Caco-2 (cell line): ENCODE measurements at regions not wholly inside any gene's neighbourhood (a gene's known extent, or its start where the extent isn't known, plus 50 kb on each side); places are given as distances from the start of the nearest gene placed in this dataset.

Experiments
- BruUV-seq: library from RNA; stranded (reverse); fragments of 400-500 nt; replicated peaks from 2 replicates; lab custom pipeline; 2021; lab: Mats Ljungman, UMichigan
- CTCF ChIA-PET: fragments of 300-600 bp; sonication (Branson Sonifier 250); formaldehyde crosslinking; loops from one replicate; lab custom pipeline; 2022; ENCODE audit warnings: antibody characterized with exemption; lab: Charles Lee
- POLR2A ChIA-PET: fragments of 300-600 bp; sonication (Branson Sonifier 250); formaldehyde crosslinking; loops from one replicate; lab custom pipeline; 2022; ENCODE audit warnings: antibody characterized with exemption; lab: Charles Lee
- DNase-seq, 2 experiments: peaks; one replicate each; pipeline versions ENCODE4 v3.0.0 to v3.0.0-alpha.2; 2020 to 2022
- H3K27me3 ChIP-seq: replicated peaks from 2 replicates; pipeline ENCODE4 v1.6.0; 2011; ENCODE audit warnings: low read length; ENCODE audit not compliant: control insufficient read depth, insufficient read depth
- H3K36me3 ChIP-seq: 2 replicates; pipeline ENCODE4 v1.5.1; 2011; ENCODE audit warnings: low read length; ENCODE audit not compliant: control insufficient read depth, insufficient read depth
- H3K4me1 ChIP-seq: fragments of 250-450 bp; sonication (Bioruptor Pico); 2 replicates; pipeline ENCODE4 v1.5.1; 2020; ENCODE audit warnings: mild to moderate bottlenecking
- H3K4me3 ChIP-seq: 2 replicates; pipeline ENCODE4 v1.5.1; 2011; ENCODE audit warnings: low read depth, mild to moderate bottlenecking, control low read depth, low read length
- H3K9me3 ChIP-seq: fragments of 250-450 bp; sonication (Bioruptor Pico); 2 replicates; pipeline ENCODE4 v1.5.1; 2020; ENCODE audit warnings: mild to moderate bottlenecking, moderate library complexity
- H3K27ac Mint-ChIP-seq: one replicate; pipeline ENCODE4 v1.8.0; 2022; ENCODE audit warnings: mixed read lengths; ENCODE audit not compliant: unreplicated experiment
- H3K27me3 Mint-ChIP-seq: one replicate; pipeline ENCODE4 v1.8.0; 2022; ENCODE audit warnings: mixed read lengths; ENCODE audit not compliant: insufficient read depth, unreplicated experiment
- H3K36me3 Mint-ChIP-seq: one replicate; pipeline ENCODE4 v1.8.0; 2022; ENCODE audit warnings: mild to moderate bottlenecking, mixed read lengths; ENCODE audit not compliant: insufficient read depth, unreplicated experiment
- H3K4me1 Mint-ChIP-seq: one replicate; pipeline ENCODE4 v1.8.0; 2022; ENCODE audit warnings: low read depth, mixed read lengths; ENCODE audit not compliant: unreplicated experiment
- H3K4me3 Mint-ChIP-seq: one replicate; pipeline ENCODE4 v1.8.0; 2022; ENCODE audit warnings: mild to moderate bottlenecking, moderate library complexity, mixed read lengths; ENCODE audit not compliant: unreplicated experiment
- H3K9me3 Mint-ChIP-seq: one replicate; pipeline ENCODE4 v1.8.0; 2022; ENCODE audit warnings: mixed read lengths; ENCODE audit not compliant: unreplicated experiment
- CTCF ChIP-seq, 2 experiments: fragments of 200-600 bp in 1 of 2; IDR thresholded peaks; 1 replicate in 1 of 2; 2 replicates in 1 of 2; pipeline versions ENCODE4 v1.5.1 to v1.8.0; 2011 to 2022; ENCODE audit warnings: antibody characterized with exemption in 1 of 2, control low read depth in 1 of 2, inconsistent platforms in 1 of 2, low read depth in 1 of 2, low read length in 1 of 2, mild to moderate bottlenecking in 1 of 2, moderate library complexity in 1 of 2; ENCODE audit not compliant: insufficient read depth in 1 of 2, severe bottlenecking in 1 of 2, unreplicated experiment in 1 of 2
- intact Hi-C: fragments of 100-400 bp; cut with micrococcal nuclease; formaldehyde crosslinking; loops from one replicate; pipeline ENCODE4 v1.10.0; 2022; ENCODE audit not compliant: unreplicated experiment

GRCh38 chr1:175814885-175815284 lies 71.5 kb upstream of the TNR start:
- H3K4me1 Mint-ChIP-seq, result no peaks in the 10 kb centered on the region
- no peak overlapping the region for H3K27ac Mint-ChIP-seq
- no peaks in the 10 kb centered on the region for H3K36me3 ChIP-seq

GRCh38 chr1:175812936-175813335 lies 69.5 kb upstream of the TNR start:
- Histone ChIP-seq H3K36me3 (no peaks in the 10 kb centered on the region), H3K4me3 (no peak overlapping the region), H3K9me3 (no peaks in the 10 kb centered on the region), H3K27me3 (no peaks in the 10 kb centered on the region; the same call in none of the 2 replicates), H3K4me1 (no peaks in the 10 kb centered on the region)
- Mint-ChIP-seq H3K27ac (no peak overlapping the region), H3K9me3 (no peaks in the 10 kb centered on the region), H3K27me3 (peaks cover 4% of the 10 kb centered on the region), H3K4me3 (no peak overlapping the region), H3K4me1 (no peaks in the 10 kb centered on the region), H3K36me3 (no peaks in the 10 kb centered on the region)
- BruUV-seq, result no TSS peak
- POLR2A ChIA-PET, result no interaction called here
- DNase-seq, result no peak
- CTCF ChIA-PET, result no interaction called here
- TF ChIP-seq CTCF (IDR thresholded peaks at IDR 0.05; ENCODE audit: insufficient read depth in 1 of 2, low read depth in 1 of 2, low read length in 1 of 2, severe bottlenecking in 1 of 2, unreplicated experiment in 1 of 2), result no peak
- intact Hi-C loops, result no loop called here

More at GRCh38 chr1:175814885-175815284, 71.5 kb upstream of the TNR start:
- H3K27me3 ChIP-seq, result no peaks in the 10 kb centered on the region; the same call in none of the 2 replicates
- POLR2A ChIA-PET, result no interaction called here
- TF ChIP-seq CTCF (IDR thresholded peaks at IDR 0.05; ENCODE audit: insufficient read depth in 1 of 2, low read depth in 1 of 2, low read length in 1 of 2, severe bottlenecking in 1 of 2, unreplicated experiment in 1 of 2), result no peak
- no peaks in the 10 kb centered on the region for H3K4me1 ChIP-seq
- DNase-seq, result no peak
- Mint-ChIP-seq H3K36me3 (no peaks in the 10 kb centered on the region), H3K27me3 (peaks cover 9% of the 10 kb centered on the region), H3K4me3 (no peak overlapping the region), H3K9me3 (no peaks in the 10 kb centered on the region)
- no peak overlapping the region for H3K4me3 ChIP-seq
- H3K9me3 ChIP-seq, result no peaks in the 10 kb centered on the region
- no TSS peak for BruUV-seq
- intact Hi-C loops, result no loop called here
- CTCF ChIA-PET, result no interaction called here

- H3K36me3 Mint-ChIP-seq, result no peaks in the 10 kb centered on the region
- H3K9me3 ChIP-seq, result no peaks in the 10 kb centered on the region
- no TSS peak for BruUV-seq
- H3K4me1 ChIP-seq, result no peaks in the 10 kb centered on the region
- no peak overlapping the region for H3K27ac Mint-ChIP-seq
- intact Hi-C loops, result no loop called here
- no peaks in the 10 kb centered on the region for H3K9me3 Mint-ChIP-seq
- no peaks in the 10 kb centered on the region; the same call in none of the 2 replicates for H3K27me3 ChIP-seq
- POLR2A ChIA-PET, result no interaction called here
- no peaks in the 10 kb centered on the region for H3K4me1 Mint-ChIP-seq
- H3K4me3 ChIP-seq, result no peak overlapping the region
- no peak overlapping the region for H3K4me3 Mint-ChIP-seq
- TF ChIP-seq CTCF (IDR thresholded peaks at IDR 0.05; ENCODE audit: insufficient read depth in 1 of 2, low read depth in 1 of 2, low read length in 1 of 2, severe bottlenecking in 1 of 2, unreplicated experiment in 1 of 2), result no peak
- no peaks in the 10 kb centered on the region for H3K36me3 ChIP-seq
- H3K27me3 Mint-ChIP-seq, result peaks cover 4% of the 10 kb centered on the region
- DNase-seq, result no peak
- CTCF ChIA-PET, result no interaction called here
These were observed 66.9 kb upstream of the TNR start for GRCh38 chr1:175810305-175810704.
